Activated CD8-positive, alpha-beta memory T cell treated with anti-CD3 and anti-CD28 coated beads for 48 hours (primary cell): ENCODE measurements at regions not wholly inside any gene's neighbourhood (a gene's known extent, or its start where the extent isn't known, plus 50 kb on each side); places are given as distances from the start of the nearest gene placed in this dataset.
A peak's percentile ranks its signal among the peaks of the same experiment; 100 is the strongest.

Source experiments
- DNase-seq, 3 experiments: peaks; one replicate each; pipeline ENCODE4 v3.0.0-alpha.2; 2020; ENCODE audit warnings: low read depth in 2 of 3, low spot score in 2 of 3

GRCh38 chr17:33511670-33512069 lies 218.6 kb upstream of the ASIC2 start:
- no peak for DNase-seq

- DNase-seq = no peak
Measured at GRCh38 chr17:33512113-33512512, 219.0 kb upstream of the ASIC2 start.

- DNase-seq = no peak
Measured at GRCh38 chr17:33513769-33514168, 220.7 kb upstream of the ASIC2 start.

GRCh38 chr17:33514369-33514768 lies 221.3 kb upstream of the ASIC2 start:
- DNase-seq = no peak

GRCh38 chr17:33515974-33516373 lies 222.9 kb upstream of the ASIC2 start:
- DNase-seq = no peak

- no peak for DNase-seq
Measured at GRCh38 chr17:33516645-33517044, 223.6 kb upstream of the ASIC2 start.

- DNase-seq = no peak
Measured at GRCh38 chr17:33517746-33518145, 224.7 kb upstream of the ASIC2 start.

- DNase-seq = no peak
Measured at GRCh38 chr17:33519692-33520091, 226.6 kb upstream of the ASIC2 start.

GRCh38 chr17:33520426-33521330 lies 227.6 kb upstream of the ASIC2 start:
- peak in 2 of 3 experiments; percentile 33 to 37 for DNase-seq

- DNase-seq = no peak
Measured at GRCh38 chr17:33521784-33522183, 228.7 kb upstream of the ASIC2 start.

GRCh38 chr17:33522623-33523022 lies 229.5 kb upstream of the ASIC2 start:
- DNase-seq = no peak

- DNase-seq = no peak
Measured at GRCh38 chr17:33523577-33523981, 230.5 kb upstream of the ASIC2 start.

GRCh38 chr17:33525186-33525585 lies 232.1 kb upstream of the ASIC2 start:
- no peak for DNase-seq

GRCh38 chr17:33526717-33527116 lies 233.6 kb upstream of the ASIC2 start:
- DNase-seq = no peak

- no peak for DNase-seq
Measured at GRCh38 chr17:33527290-33527689, 234.2 kb upstream of the ASIC2 start.

- DNase-seq = no peak
Measured at GRCh38 chr17:33528846-33529245, 235.8 kb upstream of the ASIC2 start.

- no peak for DNase-seq
Measured at GRCh38 chr17:33529816-33530215, 236.7 kb upstream of the ASIC2 start.

GRCh38 chr17:33531311-33531710 lies 238.2 kb upstream of the ASIC2 start:
- DNase-seq = no peak

GRCh38 chr17:33534087-33534486 lies 241.0 kb upstream of the ASIC2 start:
- no peak for DNase-seq

GRCh38 chr17:33545124-33545523 lies 252.0 kb upstream of the ASIC2 start:
- DNase-seq = no peak

GRCh38 chr17:33550261-33550660 lies 257.2 kb upstream of the ASIC2 start:
- no peak for DNase-seq

- no peak for DNase-seq
Measured at GRCh38 chr17:33551075-33551474, 258.0 kb upstream of the ASIC2 start.

- DNase-seq = no peak
Measured at GRCh38 chr17:33551911-33552310, 258.8 kb upstream of the ASIC2 start.
